Prostate gland (tissue), 2 donors: ENCODE measurements at regions not wholly inside any gene's neighbourhood (a gene's known extent, or its start where the extent isn't known, plus 50 kb on each side); places are given as distances from the start of the nearest gene placed in this dataset.
"Not testable (repeated sequence)": the region's sequence is repeated elsewhere in the genome, so short reads cannot be mapped to it uniquely, and the experiment has no call there.

Experiments
- DNase-seq: peaks from one replicate; pipeline ENCODE4 v3.0.0-alpha.2; 2019; ENCODE audit warnings: low spot score
- H3K27ac ChIP-seq, 2 donors: fragments of 200-600 bp; sonication (generic); 2 replicates each; pipeline ENCODE4 v1.5.1; 2017 to 2019
- H3K27me3 ChIP-seq: fragments of 200-600 bp; sonication (generic); replicated peaks from 2 replicates; pipeline ENCODE4 v1.5.1; 2019; ENCODE audit not compliant: insufficient read depth
- H3K36me3 ChIP-seq, 2 donors: fragments of 200-600 bp; sonication (generic); 1 replicate in 1 of 2; 2 replicates in 1 of 2; pipeline versions ENCODE4 v1.5.1 to v1.8.1; 2017 to 2019
- H3K4me1 ChIP-seq: fragments of 200-600 bp; sonication (generic); replicated peaks from 2 replicates; pipeline ENCODE4 v1.5.1; 2019
- H3K4me3 ChIP-seq, 2 donors: fragments of 200-600 bp; sonication (generic); 2 replicates each; pipeline ENCODE4 v1.5.1; 2017 to 2019
- H3K9me3 ChIP-seq: fragments of 200-600 bp; sonication (generic); 2 replicates; pipeline ENCODE4 v1.5.1; 2017
- CTCF ChIP-seq, 4 experiments: fragments of 200-600 bp in 2 of 4; fragments of 450-650 bp in 2 of 4; sonication (generic) in 2 of 4; IDR thresholded peaks; 1 replicate in 3 of 4; 2 replicates in 1 of 4; pipeline ENCODE4 v1.5.1; 2016 to 2019; ENCODE audit warnings: antibody characterized with exemption in 4 of 4, mild to moderate bottlenecking in 2 of 4, moderate library complexity in 2 of 4
- POLR2A ChIP-seq: fragments of 450-650 bp; IDR thresholded peaks from one replicate; pipeline ENCODE4 v1.6.1; 2016; ENCODE audit warnings: antibody characterized with exemption, mild to moderate bottlenecking
- POLR2AphosphoS5 ChIP-seq: sonication (generic); formaldehyde crosslinking; IDR thresholded peaks from one replicate; pipeline ENCODE4 v1.6.1; 2017; ENCODE audit warnings: antibody characterized with exemption
- WGBS: methylation state at CpG from one replicate; pipeline ENCODE4 v1.1.5; 2018; 5-methylcytosine and 5-hydroxymethylcytosine counted together
- intact Hi-C: fragments of 100-400 bp; cut with DNase I; formaldehyde crosslinking; loops from one replicate; pipeline ENCODE4 v1.14.2; 2022

DNA sequence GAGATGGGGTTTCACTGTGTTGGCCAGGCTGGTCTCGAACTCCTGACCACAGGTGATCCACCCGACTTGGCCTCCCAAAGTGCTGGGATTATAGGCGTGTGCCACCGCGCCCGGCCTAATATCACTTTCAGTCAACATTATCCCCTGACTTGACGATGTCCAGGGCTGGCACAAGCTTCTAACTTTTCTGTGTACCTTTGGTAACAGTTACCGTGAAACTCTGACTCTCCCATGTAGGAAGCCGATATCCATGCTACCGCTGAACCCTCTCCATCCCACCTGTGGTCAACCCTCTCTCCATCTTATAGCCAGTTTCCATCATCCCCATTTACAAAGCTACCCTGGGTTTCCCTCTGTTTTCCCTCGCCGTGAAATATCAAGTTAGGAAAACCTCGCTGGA, 77.5 kb downstream of the CRLF2 start:
- Histone ChIP-seq H3K4me1 (no peaks in the 10 kb centered on the region), H3K4me3 (no peak overlapping the region), H3K27ac (no peak overlapping the region), H3K27me3 (no peaks in the 10 kb centered on the region), H3K9me3 (no peaks in the 10 kb centered on the region), H3K36me3 (no peaks in the 10 kb centered on the region)
- TF ChIP-seq CTCF (IDR thresholded peaks at IDR 0.05) (no peak), POLR2A (no peak), POLR2AphosphoS5 (no peak)
- 90% methylated on average over 13 of the region's 13 CpGs for WGBS
- intact Hi-C loops, result no loop called here
- DNase-seq, result no peak

- Histone ChIP-seq H3K4me3 (no peak overlapping the region), H3K4me1 (no peaks in the 10 kb centered on the region), H3K27ac (no peak overlapping the region), H3K27me3 (no peaks in the 10 kb centered on the region), H3K9me3 (no peaks in the 10 kb centered on the region), H3K36me3 (no peaks in the 10 kb centered on the region)
- intact Hi-C loops, result no loop called here
- TF ChIP-seq POLR2AphosphoS5 (no peak), CTCF (IDR thresholded peaks at IDR 0.05) (no peak), POLR2A (no peak)
- DNase-seq, result no peak
- WGBS, result 90% methylated on average over 12 of the region's 12 CpGs
Measured at GRCh38 chrX:1134156-1134555, 78.3 kb downstream of the CRLF2 start.

GRCh38 chrX:1126738-1127137, 85.7 kb downstream of the CRLF2 start:
- Histone ChIP-seq H3K9me3 (no peaks in the 10 kb centered on the region), H3K4me1 (no peaks in the 10 kb centered on the region), H3K27me3 (no peaks in the 10 kb centered on the region), H3K4me3 (no peak overlapping the region), H3K36me3 (no peaks in the 10 kb centered on the region), H3K27ac (no peak overlapping the region)
- intact Hi-C loops, result no loop called here
- 60% methylated on average over 3 of the region's 3 CpGs for WGBS
- TF ChIP-seq POLR2AphosphoS5 (no peak), CTCF (IDR thresholded peaks at IDR 0.05) (no peak), POLR2A (no peak)
- no peak for DNase-seq

GRCh38 chrX:1124531-1124930, 87.9 kb downstream of the CRLF2 start:
- Histone ChIP-seq H3K27me3 (no peaks in the 10 kb centered on the region), H3K4me3 (no peak overlapping the region), H3K27ac (no peak overlapping the region), H3K36me3 (no peaks in the 10 kb centered on the region), H3K4me1 (no peaks in the 10 kb centered on the region), H3K9me3 (no peaks in the 10 kb centered on the region)
- intact Hi-C loops, result no loop called here
- 48% methylated on average over 11 of the region's 11 CpGs for WGBS
- DNase-seq, result no peak
- TF ChIP-seq POLR2A (no peak), POLR2AphosphoS5 (no peak), CTCF (IDR thresholded peaks at IDR 0.05) (no peak)

- DNase-seq, intact Hi-C loops, H3K4me3 ChIP-seq, H3K27ac ChIP-seq, H3K9me3 ChIP-seq, H3K4me1 ChIP-seq, H3K36me3 ChIP-seq, H3K27me3 ChIP-seq: not testable (repeated sequence)
- 91% methylated on average over 12 of the region's 12 CpGs for WGBS
Measured at GRCh38 chrX:1122851-1123250, 89.6 kb downstream of the CRLF2 start.

GRCh38 chrX:1119275-1119674, 93.2 kb downstream of the CRLF2 start:
- Histone ChIP-seq H3K9me3 (no peaks in the 10 kb centered on the region), H3K4me1 (no peaks in the 10 kb centered on the region), H3K4me3 (no peak overlapping the region), H3K27me3 (no peaks in the 10 kb centered on the region), H3K27ac (no peak overlapping the region), H3K36me3 (no peaks in the 10 kb centered on the region)
- intact Hi-C loops, result no loop called here
- 34% methylated on average over 2 of the region's 2 CpGs for WGBS
- DNase-seq, result no peak
- TF ChIP-seq POLR2AphosphoS5, result no peak
- no peak for TF ChIP-seq CTCF (IDR thresholded peaks at IDR 0.05)
- TF ChIP-seq POLR2A, result no peak
